GM12872 (cell line): ENCODE measurements at regions not wholly inside any gene's neighbourhood (a gene's known extent, or its start where the extent isn't known, plus 50 kb on each side); places are given as distances from the start of the nearest gene placed in this dataset.

Source experiments
- TF ChIP-seq, protein P1 (sequence below): IDR thresholded peaks from 3 replicates; pipeline ENCODE4 v1.5.1; 2011; ENCODE audit warnings: low read depth, mild to moderate bottlenecking, low read length, moderate library complexity; ENCODE audit not compliant: insufficient read depth

DNA sequence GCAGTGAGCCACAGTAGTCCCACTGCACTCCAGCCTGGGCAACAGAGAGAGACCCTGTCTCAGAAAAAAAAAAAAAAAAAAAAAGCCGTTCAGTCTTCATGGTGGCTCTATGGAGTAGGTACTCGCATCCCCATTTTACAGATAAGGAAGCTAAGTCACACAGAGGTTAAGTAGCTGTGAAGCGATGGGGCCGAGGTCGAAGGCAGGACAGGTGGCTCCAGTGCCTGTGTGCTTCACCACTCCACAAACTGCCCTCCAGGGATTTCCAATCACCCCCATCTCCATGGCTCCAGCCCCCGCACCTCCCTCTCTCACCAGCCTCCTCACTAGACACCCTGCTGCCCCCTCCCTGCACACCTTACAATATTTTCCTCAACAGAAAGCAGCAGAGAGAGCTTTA lies 61.9 kb downstream of the SYF2 start:
- TF ChIP-seq, protein P1, sequence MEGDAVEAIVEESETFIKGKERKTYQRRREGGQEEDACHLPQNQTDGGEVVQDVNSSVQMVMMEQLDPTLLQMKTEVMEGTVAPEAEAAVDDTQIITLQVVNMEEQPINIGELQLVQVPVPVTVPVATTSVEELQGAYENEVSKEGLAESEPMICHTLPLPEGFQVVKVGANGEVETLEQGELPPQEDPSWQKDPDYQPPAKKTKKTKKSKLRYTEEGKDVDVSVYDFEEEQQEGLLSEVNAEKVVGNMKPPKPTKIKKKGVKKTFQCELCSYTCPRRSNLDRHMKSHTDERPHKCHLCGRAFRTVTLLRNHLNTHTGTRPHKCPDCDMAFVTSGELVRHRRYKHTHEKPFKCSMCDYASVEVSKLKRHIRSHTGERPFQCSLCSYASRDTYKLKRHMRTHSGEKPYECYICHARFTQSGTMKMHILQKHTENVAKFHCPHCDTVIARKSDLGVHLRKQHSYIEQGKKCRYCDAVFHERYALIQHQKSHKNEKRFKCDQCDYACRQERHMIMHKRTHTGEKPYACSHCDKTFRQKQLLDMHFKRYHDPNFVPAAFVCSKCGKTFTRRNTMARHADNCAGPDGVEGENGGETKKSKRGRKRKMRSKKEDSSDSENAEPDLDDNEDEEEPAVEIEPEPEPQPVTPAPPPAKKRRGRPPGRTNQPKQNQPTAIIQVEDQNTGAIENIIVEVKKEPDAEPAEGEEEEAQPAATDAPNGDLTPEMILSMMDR = no peak

DNA sequence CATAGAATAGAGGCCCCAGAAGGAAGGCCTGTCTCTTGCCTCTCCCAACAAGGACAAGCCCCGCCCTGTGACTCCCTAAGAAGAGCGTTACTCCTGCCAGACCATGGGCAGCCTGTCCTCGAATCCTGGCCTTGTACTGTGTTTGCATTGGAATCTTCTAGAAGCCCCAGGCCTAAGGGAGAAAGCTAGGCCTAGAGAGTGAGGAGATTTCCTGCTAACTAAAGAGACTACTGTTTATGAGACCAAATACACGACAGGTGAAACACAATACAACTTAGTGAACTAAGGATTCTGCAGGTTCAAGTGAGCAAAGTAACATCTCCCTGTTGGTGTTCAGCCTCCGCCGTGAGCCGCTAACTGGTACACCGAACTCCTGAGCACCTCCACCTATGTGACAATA lies 62.7 kb downstream of the SYF2 start:
- TF ChIP-seq, protein P1 = no peak

DNA sequence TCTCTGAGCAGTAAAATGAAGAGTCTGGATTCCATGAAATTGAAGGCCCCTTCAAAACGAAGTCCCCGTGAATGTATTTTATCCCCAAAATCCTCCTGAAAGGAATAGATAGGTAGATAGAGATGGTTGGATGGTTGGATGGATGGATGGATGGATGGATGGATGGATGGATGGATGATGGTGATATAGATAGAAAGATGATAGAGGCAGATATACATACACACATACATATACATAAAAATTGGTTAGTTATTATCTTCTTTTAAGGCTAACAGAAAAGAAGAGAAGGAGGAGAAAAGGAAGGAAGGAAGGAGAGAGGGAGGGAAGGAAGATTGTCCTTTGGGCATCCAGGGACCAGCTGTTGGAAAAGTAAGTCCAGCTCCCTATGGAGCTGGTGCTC lies 63.1 kb downstream of the SYF2 start:
- TF ChIP-seq, protein P1 = no peak

DNA sequence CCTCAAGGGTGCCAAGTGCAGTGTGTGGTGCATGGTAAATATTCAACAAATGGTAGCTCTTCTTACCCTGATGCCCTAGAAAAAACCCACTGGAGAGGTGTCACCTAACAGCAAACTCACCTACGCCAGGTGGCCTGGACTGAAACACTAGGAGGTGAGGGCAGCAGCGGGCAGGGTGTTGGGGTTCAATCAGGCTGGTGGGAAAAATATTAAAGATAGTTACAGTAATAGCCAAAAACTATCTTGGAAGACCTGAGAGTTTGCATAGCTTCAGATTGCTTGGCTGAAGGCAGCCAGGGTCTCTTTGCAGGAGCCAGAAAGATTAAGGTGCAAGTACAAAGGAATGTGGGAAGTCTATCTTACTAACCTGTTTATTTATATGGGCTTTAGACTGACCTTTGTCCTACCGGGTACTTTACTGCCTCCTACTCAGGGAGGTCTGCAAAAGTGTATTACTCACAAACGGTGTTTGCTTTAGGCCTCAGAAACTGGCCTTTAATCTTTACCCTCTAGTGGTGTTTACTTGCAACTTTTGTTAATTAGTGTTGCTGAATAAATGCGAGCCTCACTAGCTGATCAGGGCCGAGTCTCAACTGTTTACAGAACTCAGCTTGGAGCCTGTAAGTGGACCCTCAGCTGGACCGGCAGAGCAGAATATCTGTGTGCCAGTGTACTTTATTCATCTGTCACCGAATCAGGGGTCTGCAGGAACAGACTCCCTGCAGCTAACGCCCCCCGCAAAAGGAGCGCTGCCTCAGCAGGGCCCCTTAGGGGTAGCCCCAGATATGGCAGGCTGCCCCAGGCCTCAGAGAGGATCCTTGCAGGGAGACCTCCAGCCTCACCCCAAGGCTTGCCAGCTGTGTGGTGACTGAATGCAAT lies 63.9 kb downstream of the SYF2 start:
- TF ChIP-seq, protein P1 = no peak

DNA sequence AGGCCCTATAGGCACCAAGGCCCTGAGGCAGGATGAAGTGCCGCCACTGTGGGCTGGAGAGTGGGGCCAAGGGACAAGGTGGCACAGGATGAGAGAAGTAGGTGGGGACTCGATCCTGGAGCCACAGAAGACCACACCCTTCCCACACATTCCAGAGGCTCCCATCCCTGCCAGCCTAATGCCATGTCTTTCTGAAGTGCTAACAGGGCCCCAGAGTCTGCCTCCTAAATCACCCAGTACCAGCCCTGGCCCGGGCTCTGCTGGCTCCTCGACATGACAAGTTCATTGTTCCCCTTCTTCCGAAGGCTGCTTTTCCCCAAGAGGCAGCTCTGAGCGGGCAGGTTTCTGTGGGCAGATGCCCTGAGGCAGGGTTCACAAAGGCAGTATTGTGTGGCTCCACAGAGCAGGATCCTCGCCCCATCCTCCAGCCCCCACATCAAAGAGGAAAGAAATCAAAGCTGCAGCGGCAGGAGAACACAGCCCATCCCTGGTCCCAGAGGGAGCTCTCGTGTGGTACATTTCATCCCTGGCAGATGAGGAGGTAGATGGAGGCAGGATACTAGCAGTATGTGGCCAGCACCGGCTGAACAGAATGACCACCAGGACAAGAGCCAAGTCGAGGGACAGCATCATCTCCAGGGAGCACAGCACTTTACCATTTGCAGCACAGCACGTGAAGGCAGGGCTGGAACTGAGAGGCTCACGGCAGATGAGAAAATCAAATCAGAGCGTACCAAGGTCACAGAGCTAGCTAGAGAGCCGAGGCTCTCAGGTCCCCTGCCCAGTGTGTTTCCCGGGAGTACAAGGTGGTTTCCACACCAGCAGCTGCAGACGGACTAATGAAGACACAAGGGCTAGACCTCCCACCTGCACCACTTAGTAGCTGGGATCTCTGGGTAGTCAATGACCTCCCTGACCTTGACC lies 64.8 kb downstream of the SYF2 start:
- TF ChIP-seq, protein P1 = no peak

DNA sequence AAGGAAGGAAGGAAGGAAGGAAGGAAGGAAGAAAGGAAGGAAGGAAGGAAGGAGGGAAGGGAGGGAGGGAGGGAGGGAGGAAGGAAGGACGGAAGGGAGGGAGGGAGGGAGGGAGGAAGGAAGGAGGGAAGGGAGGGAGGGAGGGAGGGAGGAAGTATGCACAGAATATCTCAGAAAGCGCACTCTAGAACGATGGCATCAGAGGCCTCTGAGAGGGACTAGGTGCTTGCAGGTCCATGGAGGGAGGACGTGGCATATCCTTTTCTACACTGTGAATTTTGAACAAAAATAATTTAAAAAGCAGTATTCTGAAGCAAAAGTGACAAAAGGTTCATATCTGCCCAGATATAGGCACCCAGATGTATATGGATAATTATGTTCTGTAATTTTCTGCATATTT lies 65.5 kb downstream of the SYF2 start:
- TF ChIP-seq, protein P1 = no peak

DNA sequence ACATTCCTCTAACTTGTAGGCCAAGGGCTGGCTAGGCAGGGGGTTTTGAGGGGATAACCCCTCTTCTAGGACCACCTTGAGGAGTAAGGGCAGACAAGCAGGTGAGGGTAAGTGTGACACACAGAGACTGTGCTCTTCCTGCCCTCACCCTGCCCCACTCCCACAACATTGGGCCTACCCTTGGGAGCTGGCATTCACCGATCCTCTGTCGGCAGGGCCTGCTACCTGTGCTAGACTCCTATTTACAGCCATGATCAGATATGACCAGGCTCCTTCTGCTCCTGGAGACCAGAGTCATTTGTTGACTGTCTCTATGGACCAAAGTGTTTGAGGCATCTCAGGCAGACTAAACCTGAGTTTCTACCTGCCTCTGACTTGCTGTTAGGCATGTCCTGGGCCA lies 68.3 kb downstream of the SYF2 start:
- TF ChIP-seq, protein P1 = no peak
